A673 (cell line): ENCODE measurements at regions not wholly inside any gene's neighbourhood (a gene's known extent, or its start where the extent isn't known, plus 50 kb on each side); places are given as distances from the start of the nearest gene placed in this dataset.

Experiments
- BruUV-seq: library from RNA; stranded (reverse); fragments of 400-500 nt; replicated peaks from 2 replicates; lab custom pipeline; 2021; lab: Mats Ljungman, UMichigan
- CTCF ChIA-PET: fragments of 300-600 bp; sonication (Branson Sonifier 250); formaldehyde crosslinking; loops from one replicate; lab custom pipeline; 2022; ENCODE audit warnings: antibody characterized with exemption; lab: Charles Lee
- POLR2A ChIA-PET: fragments of 300-600 bp; sonication (Branson Sonifier 250); formaldehyde crosslinking; loops from one replicate; lab custom pipeline; 2022; ENCODE audit warnings: antibody characterized with exemption; ENCODE audit not compliant: low non-redundant PET; lab: Charles Lee
- DNase-seq: peaks from one replicate; pipeline ENCODE4 v3.0.0-alpha.2; 2015; ENCODE audit warnings: low spot score
- H3K27ac ChIP-seq: fragments of 200-600 bp; sonication (generic); 2 replicates; pipeline ENCODE4 v1.5.1; 2016; ENCODE audit warnings: mixed run types, low read depth, mild to moderate bottlenecking, mixed read lengths, antibody characterized with exemption, low read length; ENCODE audit not compliant: poor library complexity, severe bottlenecking
- H3K27me3 ChIP-seq: fragments of 200-600 bp; sonication (generic); replicated peaks from 2 replicates; pipeline ENCODE4 v1.6.1; 2017; ENCODE audit warnings: mixed run types, low read depth, mild to moderate bottlenecking, mixed read lengths, antibody characterized with exemption, low read length; ENCODE audit not compliant: insufficient read depth, poor library complexity
- H3K36me3 ChIP-seq: fragments of 200-600 bp; sonication (generic); 2 replicates; pipeline ENCODE4 v1.6.1; 2016; ENCODE audit warnings: mixed run types, mild to moderate bottlenecking, mixed read lengths, antibody characterized with exemption, low read length; ENCODE audit not compliant: insufficient read depth, poor library complexity, severe bottlenecking
- H3K4me1 ChIP-seq: fragments of 200-600 bp; sonication (generic); 2 replicates; pipeline ENCODE4 v1.6.1; 2017; ENCODE audit warnings: mixed run types, mild to moderate bottlenecking, mixed read lengths, antibody characterized with exemption, low read length; ENCODE audit not compliant: insufficient read depth, poor library complexity, severe bottlenecking
- H3K4me3 ChIP-seq: fragments of 200-600 bp; sonication (generic); 2 replicates; pipeline ENCODE4 v1.5.1; 2016; ENCODE audit warnings: low read depth, mixed run types, mild to moderate bottlenecking, mixed read lengths, low read length; ENCODE audit not compliant: poor library complexity, severe bottlenecking
- H3K9me3 ChIP-seq: fragments of 200-600 bp; sonication (generic); 2 replicates; pipeline ENCODE4 v1.6.1; 2016; ENCODE audit warnings: mixed run types, low read depth, mild to moderate bottlenecking, mixed read lengths, antibody characterized with exemption, low read length; ENCODE audit not compliant: poor library complexity, severe bottlenecking
- CTCF ChIP-seq: fragments of 300-800, 200-600 bp; sonication (generic); conservative IDR thresholded peaks from 2 replicates; pipeline ENCODE4 v1.5.1; 2017; ENCODE audit warnings: low read depth, mild to moderate bottlenecking, antibody characterized with exemption, low read length, moderate library complexity, mixed read lengths
- EZH2 ChIP-seq: fragments of 200-600 bp; sonication (generic); IDR thresholded peaks from 2 replicates; pipeline ENCODE4 v1.6.1; 2017; ENCODE audit warnings: borderline replicate concordance, low read depth, mild to moderate bottlenecking, mixed read lengths, antibody characterized with exemption, low read length; ENCODE audit not compliant: poor library complexity, severe bottlenecking
- intact Hi-C: fragments of 100-400 bp; cut with micrococcal nuclease; formaldehyde crosslinking; loops from one replicate; pipeline ENCODE4 v1.10.0; 2022; ENCODE audit not compliant: unreplicated experiment

- Histone ChIP-seq H3K4me3 (no peak overlapping the region), H3K27ac (no peak overlapping the region), H3K27me3 (no peaks in the 10 kb centered on the region), H3K9me3 (no peaks in the 10 kb centered on the region), H3K36me3 (no peaks in the 10 kb centered on the region), H3K4me1 (no peaks in the 10 kb centered on the region)
- TF ChIP-seq CTCF (no peak), EZH2 (no peak)
- POLR2A ChIA-PET: no interaction called here
- CTCF ChIA-PET: no interaction called here
- DNase-seq: no peak
- BruUV-seq: no TSS peak
- intact Hi-C loops: no loop called here
Measured at GRCh38 chr3:15924914-15925313, 127.1 kb upstream of the ANKRD28 start.

- no peaks in the 10 kb centered on the region for H3K36me3 ChIP-seq
- H3K4me1 ChIP-seq: no peaks in the 10 kb centered on the region
- no peaks in the 10 kb centered on the region for H3K9me3 ChIP-seq
- intact Hi-C loops: no loop called here
- POLR2A ChIA-PET: no interaction called here
- BruUV-seq: no TSS peak
- H3K27ac ChIP-seq: no peak overlapping the region
- no peak overlapping the region for H3K4me3 ChIP-seq
- CTCF ChIA-PET: no interaction called here
- DNase-seq: no peak
- H3K27me3 ChIP-seq: no peaks in the 10 kb centered on the region
- TF ChIP-seq CTCF (no peak), EZH2 (no peak)
Measured at GRCh38 chr3:15926871-15927270, 129.1 kb upstream of the ANKRD28 start.

- no TSS peak for BruUV-seq
- Histone ChIP-seq H3K4me1 (no peaks in the 10 kb centered on the region), H3K36me3 (no peaks in the 10 kb centered on the region), H3K27me3 (no peaks in the 10 kb centered on the region), H3K27ac (no peak overlapping the region), H3K9me3 (no peaks in the 10 kb centered on the region), H3K4me3 (no peak overlapping the region)
- no peak for DNase-seq
- ChIA-PET POLR2A (no interaction called here), CTCF (no interaction called here)
- TF ChIP-seq EZH2 (no peak), CTCF (no peak)
- intact Hi-C loops: no loop called here
Measured at GRCh38 chr3:15927969-15928368, 130.2 kb upstream of the ANKRD28 start.
